ENCODE measurements at regions not wholly inside any gene's neighbourhood (a gene's known extent, or its start where the extent isn't known, plus 50 kb on each side); places are given as distances from the start of the nearest gene placed in this dataset.

- H3K4me2 ChIP-seq (replicated peaks; ENCODE audit: extremely low read depth, low read length, poor library complexity, severe bottlenecking) = no peak overlapping the region
- no peak for TF ChIP-seq CTCF (IDR thresholded peaks at IDR 0.05)
- H3K27ac ChIP-seq (ENCODE audit: low read depth in 1 of 2, low read length in 2 of 2) = no peak overlapping the region
- Mint-ChIP-seq H3K4me3 (no peak overlapping the region), H3K27me3 (ENCODE audit: low read depth in 3 of 3) (peaks cover 0 to 2% (median 0%) of the 10 kb centered on the region in 3 donors), H3K27ac (no peak overlapping the region), H3K4me1 (peaks cover 7% of the 10 kb centered on the region), H3K9me3 (peaks cover 0 to 5% (median 2%) of the 10 kb centered on the region in 7 donors), H3K36me3 (no peaks in the 10 kb centered on the region)
- peak; percentile 3 to 18 (median 7) for DNase-seq
- intact Hi-C loops (cut with micrococcal nuclease) = no loop called here
- no peak overlapping the region for H2AFZ ChIP-seq (ENCODE audit: insufficient read depth, low read depth, low read length, poor library complexity, severe bottlenecking)
- no peaks in the 10 kb centered on the region for H3K36me3 ChIP-seq (replicated peaks in 1 of 2; ENCODE audit: control insufficient read depth in 1 of 2, insufficient read depth in 2 of 2, low read length in 2 of 2)
- WGBS (ENCODE audit: insufficient coverage) = no CpG with 5 or more reads among the region's 1 CpG
- peaks cover 6 to 7% of the 10 kb centered on the region in 2 donors for H3K4me1 ChIP-seq (ENCODE audit: control insufficient read depth in 1 of 2, insufficient read depth in 2 of 2, low read length in 2 of 2)
- no peaks in the 10 kb centered on the region for H4K20me1 ChIP-seq (ENCODE audit: insufficient read depth, low read length)
- no peak overlapping the region for H3K4me3 ChIP-seq (replicated peaks in 1 of 3; ENCODE audit: low read depth in 2 of 3, low read length in 3 of 3)
- H3K9me3 ChIP-seq (replicated peaks in 1 of 2; ENCODE audit: control insufficient read depth in 1 of 2, insufficient read depth in 1 of 2, low read length in 2 of 2) = peaks cover 0 to 3% of the 10 kb centered on the region in 2 donors
- no peaks in the 10 kb centered on the region for H3K79me2 ChIP-seq (ENCODE audit: insufficient read depth, low read length)
- H3K27me3 ChIP-seq (ENCODE audit: control insufficient read depth in 2 of 2, insufficient read depth in 2 of 2, low read length in 2 of 2) = no peaks in the 10 kb centered on the region
- no peak overlapping the region for H3K9ac ChIP-seq (ENCODE audit: insufficient read depth, low read length, poor library complexity, severe bottlenecking)
Measured at GRCh38 chr3:143207338-143207961, 87.9 kb downstream of the CHST2 start.

- Mint-ChIP-seq H3K27ac (no peak overlapping the region), H3K27me3 (ENCODE audit: low read depth in 3 of 3) (peaks cover 0 to 2% (median 0%) of the 10 kb centered on the region in 3 donors), H3K4me3 (no peak overlapping the region), H3K36me3 (no peaks in the 10 kb centered on the region), H3K9me3 (peaks cover 0 to 5% (median 2%) of the 10 kb centered on the region in 7 donors), H3K4me1 (peaks cover 7% of the 10 kb centered on the region)
- WGBS (ENCODE audit: insufficient coverage) = no CpG with 5 or more reads among the region's 3 CpGs
- TF ChIP-seq CTCF (IDR thresholded peaks at IDR 0.05) = no peak
- Histone ChIP-seq H3K9me3 (replicated peaks in 1 of 2; ENCODE audit: control insufficient read depth in 1 of 2, insufficient read depth in 1 of 2, low read length in 2 of 2) (peaks cover 0 to 3% of the 10 kb centered on the region in 2 donors), H4K20me1 (ENCODE audit: insufficient read depth, low read length) (no peaks in the 10 kb centered on the region), H3K4me3 (replicated peaks in 1 of 3; ENCODE audit: low read depth in 2 of 3, low read length in 3 of 3) (no peak overlapping the region), H3K79me2 (ENCODE audit: insufficient read depth, low read length) (no peaks in the 10 kb centered on the region), H3K27ac (ENCODE audit: low read depth in 1 of 2, low read length in 2 of 2) (no peak overlapping the region), H2AFZ (ENCODE audit: insufficient read depth, low read depth, low read length, poor library complexity, severe bottlenecking) (no peak overlapping the region), H3K27me3 (ENCODE audit: control insufficient read depth in 2 of 2, insufficient read depth in 2 of 2, low read length in 2 of 2) (no peaks in the 10 kb centered on the region), H3K9ac (ENCODE audit: insufficient read depth, low read length, poor library complexity, severe bottlenecking) (no peak overlapping the region), H3K4me1 (ENCODE audit: control insufficient read depth in 1 of 2, insufficient read depth in 2 of 2, low read length in 2 of 2) (peaks cover 6 to 7% of the 10 kb centered on the region in 2 donors), H3K4me2 (replicated peaks; ENCODE audit: extremely low read depth, low read length, poor library complexity, severe bottlenecking) (no peak overlapping the region), H3K36me3 (replicated peaks in 1 of 2; ENCODE audit: control insufficient read depth in 1 of 2, insufficient read depth in 2 of 2, low read length in 2 of 2) (no peaks in the 10 kb centered on the region)
- DNase-seq = no peak
- intact Hi-C loops (cut with micrococcal nuclease) = no loop called here
Measured at GRCh38 chr3:143208976-143209714, 89.6 kb downstream of the CHST2 start.
